ENCODE measurements at regions not wholly inside any gene's neighbourhood (a gene's known extent, or its start where the extent isn't known, plus 50 kb on each side); places are given as distances from the start of the nearest gene placed in this dataset.

DNA sequence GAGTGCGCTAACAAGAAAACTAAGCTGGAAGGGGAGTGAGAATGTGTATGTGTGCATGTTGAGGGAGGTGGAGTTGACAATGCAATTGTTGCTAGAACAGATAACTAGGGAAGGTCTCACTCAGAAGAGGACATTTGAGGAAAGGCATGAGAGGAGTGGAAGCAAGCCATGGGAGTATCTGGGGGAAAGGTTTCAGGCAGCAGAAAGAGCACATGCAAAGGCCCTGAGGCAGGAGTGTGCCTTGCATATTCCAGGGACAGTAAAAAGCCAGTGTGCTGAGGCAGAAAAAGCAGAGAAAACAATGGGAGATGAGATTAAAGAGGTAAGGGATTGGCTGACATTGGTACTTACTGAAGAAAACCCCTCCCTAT lies 149.6 kb upstream of the ADO start:
- no peak overlapping the region for H3K27ac Mint-ChIP-seq
- H3K4me1 Mint-ChIP-seq: no peaks in the 10 kb centered on the region

DNA sequence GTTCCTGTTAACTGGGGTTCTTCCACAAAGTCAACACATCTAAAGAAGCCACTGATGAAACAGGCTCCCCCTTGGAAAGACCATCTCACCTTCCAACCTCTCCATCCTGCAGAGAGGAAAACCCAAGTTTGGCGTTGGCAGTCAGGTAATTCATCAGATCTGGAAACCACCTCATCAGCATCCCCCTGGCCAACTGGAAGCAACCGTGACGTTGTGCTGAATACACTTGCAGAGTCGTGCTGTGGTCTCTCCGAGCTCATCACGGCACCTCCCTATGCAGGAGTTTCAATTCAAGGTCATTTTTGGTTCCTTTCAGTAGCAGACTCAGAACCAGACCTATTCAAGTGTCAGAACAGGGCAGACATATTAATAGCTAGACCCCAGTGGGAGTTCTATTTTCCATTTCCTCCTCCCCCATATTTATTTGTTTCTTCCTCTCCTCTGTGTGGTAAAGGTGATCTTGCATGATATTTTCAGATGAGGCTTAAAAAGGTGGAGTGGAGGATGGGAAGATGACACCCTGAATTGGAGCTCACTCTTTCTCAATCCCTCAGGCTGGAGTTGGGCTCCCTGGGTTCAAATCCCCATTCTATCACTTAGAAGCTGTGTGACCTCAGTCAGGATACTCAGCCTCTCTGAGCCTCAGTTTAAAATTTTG lies 149.1 kb upstream of the ADO start:
- no peak for DNase-seq (ENCODE audit: low spot score in 2 of 2, unreplicated experiment in 2 of 2)
- H3K27ac Mint-ChIP-seq: no peak overlapping the region
- H3K9me3 Mint-ChIP-seq: no peaks in the 10 kb centered on the region
- no peaks in the 10 kb centered on the region for H3K4me1 Mint-ChIP-seq
- H3K4me3 Mint-ChIP-seq: no peak overlapping the region
- peaks cover 9% of the 10 kb centered on the region for H3K27me3 Mint-ChIP-seq (ENCODE audit: low read depth)
- TF ChIP-seq, protein P1, sequence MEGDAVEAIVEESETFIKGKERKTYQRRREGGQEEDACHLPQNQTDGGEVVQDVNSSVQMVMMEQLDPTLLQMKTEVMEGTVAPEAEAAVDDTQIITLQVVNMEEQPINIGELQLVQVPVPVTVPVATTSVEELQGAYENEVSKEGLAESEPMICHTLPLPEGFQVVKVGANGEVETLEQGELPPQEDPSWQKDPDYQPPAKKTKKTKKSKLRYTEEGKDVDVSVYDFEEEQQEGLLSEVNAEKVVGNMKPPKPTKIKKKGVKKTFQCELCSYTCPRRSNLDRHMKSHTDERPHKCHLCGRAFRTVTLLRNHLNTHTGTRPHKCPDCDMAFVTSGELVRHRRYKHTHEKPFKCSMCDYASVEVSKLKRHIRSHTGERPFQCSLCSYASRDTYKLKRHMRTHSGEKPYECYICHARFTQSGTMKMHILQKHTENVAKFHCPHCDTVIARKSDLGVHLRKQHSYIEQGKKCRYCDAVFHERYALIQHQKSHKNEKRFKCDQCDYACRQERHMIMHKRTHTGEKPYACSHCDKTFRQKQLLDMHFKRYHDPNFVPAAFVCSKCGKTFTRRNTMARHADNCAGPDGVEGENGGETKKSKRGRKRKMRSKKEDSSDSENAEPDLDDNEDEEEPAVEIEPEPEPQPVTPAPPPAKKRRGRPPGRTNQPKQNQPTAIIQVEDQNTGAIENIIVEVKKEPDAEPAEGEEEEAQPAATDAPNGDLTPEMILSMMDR (IDR thresholded peaks at IDR 0.05; ENCODE audit: unreplicated experiment): no peak
- no peaks in the 10 kb centered on the region for H3K36me3 Mint-ChIP-seq

More for the DNA sequence above, 149.6 kb upstream of the ADO start:
- TF ChIP-seq, protein P1 (IDR thresholded peaks at IDR 0.05; ENCODE audit: unreplicated experiment): no peak
- H3K36me3 Mint-ChIP-seq: no peaks in the 10 kb centered on the region
- no peak overlapping the region for H3K4me3 Mint-ChIP-seq
- H3K27me3 Mint-ChIP-seq (ENCODE audit: low read depth): peaks cover 11% of the 10 kb centered on the region
- DNase-seq (ENCODE audit: low spot score in 2 of 2, unreplicated experiment in 2 of 2): no peak
- H3K9me3 Mint-ChIP-seq: no peaks in the 10 kb centered on the region

DNA sequence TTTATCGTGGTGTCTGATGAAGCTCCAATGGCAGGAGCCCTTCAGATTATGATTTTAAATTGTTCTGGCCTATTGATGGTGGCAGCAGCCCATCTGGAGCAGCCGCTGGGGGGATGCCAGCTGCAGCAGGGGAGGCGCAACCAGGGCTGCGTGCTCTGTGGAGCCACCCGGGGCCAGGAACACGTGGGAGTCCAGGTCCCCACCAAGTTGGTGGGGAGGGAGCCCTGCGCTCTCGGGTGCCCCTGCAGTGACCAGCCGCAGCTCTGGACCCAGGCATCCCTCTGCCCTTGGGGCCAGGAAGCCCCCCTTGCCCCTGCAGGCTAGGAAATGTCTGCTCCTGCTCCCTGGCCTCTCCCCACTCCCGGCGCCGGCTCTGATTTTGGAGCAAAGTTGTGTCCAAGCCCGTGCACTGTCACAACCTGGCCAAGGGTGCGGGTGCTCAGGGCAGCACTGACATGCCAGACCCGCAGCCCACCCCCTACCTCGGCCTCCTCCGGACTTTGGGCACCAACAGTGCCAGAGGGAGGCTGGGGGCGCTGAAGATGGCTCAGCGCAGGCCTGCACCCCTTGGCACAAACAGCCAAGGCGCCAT lies 147.2 kb upstream of the ADO start:
- Mint-ChIP-seq H3K27ac (no peak overlapping the region), H3K36me3 (no peaks in the 10 kb centered on the region), H3K27me3 (ENCODE audit: low read depth) (peaks cover 2% of the 10 kb centered on the region), H3K4me1 (no peaks in the 10 kb centered on the region), H3K4me3 (no peak overlapping the region), H3K9me3 (no peaks in the 10 kb centered on the region)
- DNase-seq (ENCODE audit: low spot score in 2 of 2, unreplicated experiment in 2 of 2): no peak
- TF ChIP-seq, protein P1 (IDR thresholded peaks at IDR 0.05; ENCODE audit: unreplicated experiment): no peak

DNA sequence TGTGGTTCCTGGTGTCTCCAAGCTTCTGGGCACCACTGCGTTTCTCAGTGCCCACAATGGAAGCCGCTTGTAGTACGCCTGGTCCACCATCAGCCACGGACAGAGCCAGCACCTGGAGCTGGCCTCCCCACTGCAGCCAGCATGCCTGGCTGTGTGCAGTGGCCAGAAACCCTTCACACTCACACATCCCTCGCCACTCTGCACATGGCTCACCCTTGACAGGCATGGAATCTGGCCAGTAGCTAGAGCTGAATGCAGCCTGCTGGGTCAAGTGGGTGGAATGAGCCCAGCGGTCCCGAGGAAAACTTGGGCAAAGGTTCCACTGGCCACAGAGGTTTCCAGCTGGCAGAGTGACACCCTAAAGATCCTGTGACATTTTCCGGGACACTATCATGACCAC lies 146.0 kb upstream of the ADO start:
- no peak overlapping the region for H3K4me3 Mint-ChIP-seq
- no peak for DNase-seq (ENCODE audit: low spot score in 2 of 2, unreplicated experiment in 2 of 2)
- H3K9me3 Mint-ChIP-seq: no peaks in the 10 kb centered on the region
- no peaks in the 10 kb centered on the region for H3K4me1 Mint-ChIP-seq
- no peaks in the 10 kb centered on the region for H3K36me3 Mint-ChIP-seq
- TF ChIP-seq, protein P1 (IDR thresholded peaks at IDR 0.05; ENCODE audit: unreplicated experiment): no peak
- peaks cover 4% of the 10 kb centered on the region for H3K27me3 Mint-ChIP-seq (ENCODE audit: low read depth)
- no peak overlapping the region for H3K27ac Mint-ChIP-seq

DNA sequence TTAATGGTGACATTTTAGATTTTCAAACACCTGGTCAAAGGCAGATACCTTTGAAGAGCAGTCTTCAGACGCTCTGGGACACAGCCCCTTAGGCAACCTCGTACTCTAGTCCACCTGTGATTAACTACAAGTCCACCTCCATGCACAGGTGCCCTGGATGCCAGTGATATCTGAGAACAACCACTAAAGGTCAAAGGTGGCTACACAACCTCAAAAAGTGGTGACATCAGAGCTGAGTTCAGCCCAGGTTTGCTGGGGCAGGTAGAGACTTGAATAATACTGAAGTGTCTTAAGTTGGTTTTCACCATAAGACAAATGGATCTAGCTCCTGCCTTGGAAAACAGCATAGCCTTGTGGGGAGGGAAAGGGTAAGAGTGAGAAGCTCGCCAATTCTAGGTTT lies 143.4 kb upstream of the ADO start:
- no peak overlapping the region for H3K4me3 Mint-ChIP-seq
- peaks cover 21% of the 10 kb centered on the region for H3K27me3 Mint-ChIP-seq (ENCODE audit: low read depth)
- TF ChIP-seq, protein P1 (IDR thresholded peaks at IDR 0.05; ENCODE audit: unreplicated experiment): no peak
- H3K9me3 Mint-ChIP-seq: no peaks in the 10 kb centered on the region
- H3K27ac Mint-ChIP-seq: no peak overlapping the region
- no peaks in the 10 kb centered on the region for H3K4me1 Mint-ChIP-seq
- no peaks in the 10 kb centered on the region for H3K36me3 Mint-ChIP-seq
- DNase-seq (ENCODE audit: low spot score in 2 of 2, unreplicated experiment in 2 of 2): no peak

Data from mesothelial cell of epicardium (in vitro differentiated cells).